HK-2 (cell line): ENCODE measurements at regions not wholly inside any gene's neighbourhood (a gene's known extent, or its start where the extent isn't known, plus 50 kb on each side); places are given as distances from the start of the nearest gene placed in this dataset.

Experiments used
- DNase-seq: peaks from one replicate; pipeline ENCODE4 v3.0.0-alpha.2; 2018; ENCODE audit not compliant: unreplicated experiment

GRCh38 chr12:126084480-126084879 is 1019.2 kb downstream of the AACS start:
- DNase-seq = no peak

GRCh38 chr12:126086242-126086641 is 1021.0 kb downstream of the AACS start:
- DNase-seq = no peak

- no peak for DNase-seq
Observed at GRCh38 chr12:126087692-126088091, 1022.5 kb downstream of the AACS start.

- no peak for DNase-seq
Observed at GRCh38 chr12:126093908-126094307, 1028.7 kb downstream of the AACS start.

- DNase-seq = no peak
Observed at GRCh38 chr12:126095748-126096510, 1030.7 kb downstream of the AACS start.

GRCh38 chr12:126106706-126107105 is 1041.5 kb downstream of the AACS start:
- no peak for DNase-seq

- no peak for DNase-seq
Observed at GRCh38 chr12:126107659-126108058, 1042.4 kb downstream of the AACS start.

- no peak for DNase-seq
Observed at GRCh38 chr12:126108247-126108646, 1043.0 kb downstream of the AACS start.

GRCh38 chr12:126112141-126112540 is 1046.9 kb downstream of the AACS start:
- DNase-seq = no peak

GRCh38 chr12:126112849-126113248 is 1047.6 kb downstream of the AACS start:
- no peak for DNase-seq

- no peak for DNase-seq
Observed at GRCh38 chr12:126114441-126114840, 1049.2 kb downstream of the AACS start.

- no peak for DNase-seq
Observed at GRCh38 chr12:126117502-126117901, 1052.3 kb downstream of the AACS start.

GRCh38 chr12:126139355-126139754 is 1074.1 kb downstream of the AACS start:
- DNase-seq = no peak

- no peak for DNase-seq
Observed at GRCh38 chr12:126144603-126145002, 1079.4 kb downstream of the AACS start.

- no peak for DNase-seq
Observed at GRCh38 chr12:126147321-126147720, 1082.1 kb downstream of the AACS start.

GRCh38 chr12:126156806-126157574 is 1091.8 kb downstream of the AACS start:
- DNase-seq = no peak

GRCh38 chr12:126157575-126157966 is 1092.3 kb downstream of the AACS start:
- DNase-seq = no peak

GRCh38 chr12:126159139-126159538 is 1093.9 kb downstream of the AACS start:
- DNase-seq = no peak

GRCh38 chr12:126160912-126161311 is 1095.7 kb downstream of the AACS start:
- no peak for DNase-seq

GRCh38 chr12:126163984-126164383 is 1098.7 kb downstream of the AACS start:
- no peak for DNase-seq

GRCh38 chr12:126171937-126172559 is 1106.8 kb downstream of the AACS start:
- DNase-seq = no peak

- no peak for DNase-seq
Observed at GRCh38 chr12:126182619-126183236, 1117.5 kb downstream of the AACS start.
